Fibroblast of lung (primary cell): ENCODE measurements at regions not wholly inside any gene's neighbourhood (a gene's known extent, or its start where the extent isn't known, plus 50 kb on each side); places are given as distances from the start of the nearest gene placed in this dataset.

Experiments
- DNase-seq, 2 donors: peaks; one replicate each; pipeline versions ENCODE4 v3.0.0 to v3.0.0-alpha.2; 2010; ENCODE audit warnings: low read depth in 2 of 2
- H2AFZ ChIP-seq: 2 replicates; pipeline ENCODE4 v1.5.1; 2012; ENCODE audit warnings: low read length, control low read depth, inconsistent platforms
- H3K27ac ChIP-seq: 2 replicates; pipeline ENCODE4 v1.5.1; 2011; ENCODE audit warnings: low read length, control low read depth; ENCODE audit not compliant: insufficient read depth
- H3K27me3 ChIP-seq: 2 replicates; pipeline ENCODE4 v1.5.1; 2011; ENCODE audit warnings: mild to moderate bottlenecking, low read length; ENCODE audit not compliant: control insufficient read depth, insufficient read depth
- H3K36me3 ChIP-seq: 2 replicates; pipeline ENCODE4 v1.5.1; 2011; ENCODE audit warnings: low read length; ENCODE audit not compliant: control insufficient read depth, insufficient read depth
- H3K4me1 ChIP-seq: 2 replicates; pipeline ENCODE4 v1.5.1; 2011; ENCODE audit warnings: low read length; ENCODE audit not compliant: control insufficient read depth, insufficient read depth; ENCODE audit errors: extremely low read depth
- H3K4me2 ChIP-seq: 2 replicates; pipeline ENCODE4 v1.5.1; 2011; ENCODE audit warnings: low read length, control low read depth; ENCODE audit not compliant: insufficient read depth; ENCODE audit errors: extremely low read depth
- H3K4me3 ChIP-seq, 4 experiments: fragments of 200-600 bp in 1 of 4; sonication (generic) in 1 of 4; replicated peaks in 1 of 4; 2 replicates each; pipeline ENCODE4 v1.5.1; 2011 to 2016; ENCODE audit warnings: low read length in 4 of 4, low read depth in 3 of 4, mild to moderate bottlenecking in 3 of 4, control low read depth in 2 of 4, inconsistent platforms in 1 of 4, mixed read lengths in 1 of 4; ENCODE audit not compliant: insufficient read depth in 1 of 4; ENCODE audit errors: control extremely low read depth in 1 of 4
- H3K79me2 ChIP-seq: 2 replicates; pipeline ENCODE4 v1.5.1; 2012; ENCODE audit warnings: mild to moderate bottlenecking, low read length, inconsistent platforms; ENCODE audit not compliant: control insufficient read depth, insufficient read depth
- H3K9ac ChIP-seq: 2 replicates; pipeline ENCODE4 v1.5.1; 2011; ENCODE audit warnings: mild to moderate bottlenecking, low read length, control low read depth; ENCODE audit not compliant: insufficient read depth
- H3K9me3 ChIP-seq: 2 replicates; pipeline ENCODE4 v1.5.1; 2012; ENCODE audit warnings: low read depth, low read length; ENCODE audit not compliant: control insufficient read depth, insufficient read depth
- H4K20me1 ChIP-seq: 2 replicates; pipeline ENCODE4 v1.5.1; 2011; ENCODE audit warnings: low read length; ENCODE audit not compliant: control insufficient read depth, insufficient read depth; ENCODE audit errors: extremely low read depth
- CTCF ChIP-seq, 2 donors: IDR thresholded peaks in 1 of 2; conservative IDR thresholded peaks in 1 of 2; 1 replicate in 1 of 2; 2 replicates in 1 of 2; pipeline ENCODE4 v1.5.1; 2011 to 2012; ENCODE audit warnings: low read length in 2 of 2, control low read depth in 1 of 2, inconsistent platforms in 1 of 2, low read depth in 1 of 2, mild to moderate bottlenecking in 1 of 2
- EZH2 ChIP-seq: IDR thresholded peaks from 2 replicates; pipeline ENCODE4 v1.5.1; 2012; ENCODE audit warnings: low read length, control low read depth, mild to moderate bottlenecking; ENCODE audit errors: missing control alignments

- no peak overlapping the region for H3K9ac ChIP-seq
- H3K9me3 ChIP-seq = no peaks in the 10 kb centered on the region
- no peaks in the 10 kb centered on the region for H3K79me2 ChIP-seq
- H2AFZ ChIP-seq = no peak overlapping the region
- H3K27me3 ChIP-seq = no peaks in the 10 kb centered on the region
- no peaks in the 10 kb centered on the region for H4K20me1 ChIP-seq
- no peak for DNase-seq
- TF ChIP-seq EZH2 (no peak), CTCF (conservative IDR thresholded peaks at IDR 0.05 in 1 of 2, IDR thresholded peaks at IDR 0.05 in 1 of 2; ENCODE audit: low read depth in 1 of 2, low read length in 2 of 2) (no peak)
- no peak overlapping the region for H3K4me2 ChIP-seq
- H3K36me3 ChIP-seq = no peaks in the 10 kb centered on the region
- H3K27ac ChIP-seq = no peak overlapping the region
- peaks cover 7% of the 10 kb centered on the region for H3K4me1 ChIP-seq
- no peak overlapping the region for H3K4me3 ChIP-seq
Measured at GRCh38 chr11:86179646-86180064, 64.9 kb upstream of the EED start.

- H3K27ac ChIP-seq = no peak overlapping the region
- TF ChIP-seq EZH2 (no peak), CTCF (conservative IDR thresholded peaks at IDR 0.05 in 1 of 2, IDR thresholded peaks at IDR 0.05 in 1 of 2; ENCODE audit: low read depth in 1 of 2, low read length in 2 of 2) (no peak)
Measured at GRCh38 chr11:86177302-86177701, 67.3 kb upstream of the EED start.

GRCh38 chr11:86176165-86176884 lies 68.2 kb upstream of the EED start:
- peak; percentile 53 to 78 for DNase-seq
- H3K9ac ChIP-seq = no peak overlapping the region
- H3K79me2 ChIP-seq = no peaks in the 10 kb centered on the region
- no peaks in the 10 kb centered on the region for H3K36me3 ChIP-seq
- no peak overlapping the region for H3K27ac ChIP-seq
- H4K20me1 ChIP-seq = no peaks in the 10 kb centered on the region
- no peak overlapping the region for H3K4me3 ChIP-seq
- H3K4me2 ChIP-seq = no peak overlapping the region
- no peaks in the 10 kb centered on the region for H3K9me3 ChIP-seq
- peaks cover 13% of the 10 kb centered on the region for H3K4me1 ChIP-seq
- no peak overlapping the region for H2AFZ ChIP-seq
- no peaks in the 10 kb centered on the region for H3K27me3 ChIP-seq
- TF ChIP-seq EZH2 = no peak
- TF ChIP-seq CTCF (conservative IDR thresholded peaks at IDR 0.05 in 1 of 2, IDR thresholded peaks at IDR 0.05 in 1 of 2; ENCODE audit: low read depth in 1 of 2, low read length in 2 of 2) = no peak

More at GRCh38 chr11:86177302-86177701, 67.3 kb upstream of the EED start:
- Histone ChIP-seq H3K9ac (no peak overlapping the region), H3K36me3 (no peaks in the 10 kb centered on the region), H3K27me3 (no peaks in the 10 kb centered on the region), H3K4me1 (peaks cover 13% of the 10 kb centered on the region), H2AFZ (no peak overlapping the region), H3K4me3 (no peak overlapping the region), H4K20me1 (no peaks in the 10 kb centered on the region), H3K79me2 (no peaks in the 10 kb centered on the region), H3K9me3 (no peaks in the 10 kb centered on the region), H3K4me2 (no peak overlapping the region)
- DNase-seq = no peak
